PFSK-1 (cell line): ENCODE measurements at regions not wholly inside any gene's neighbourhood (a gene's known extent, or its start where the extent isn't known, plus 50 kb on each side); places are given as distances from the start of the nearest gene placed in this dataset.

ENCODE experiments used
- SIN3A ChIP-seq: IDR thresholded peaks from 2 replicates; pipeline ENCODE4 v1.6.1; 2012; ENCODE audit warnings: mild to moderate bottlenecking, low read length, moderate library complexity, borderline replicate concordance; ENCODE audit not compliant: insufficient read depth
- TAF1 ChIP-seq: IDR thresholded peaks from 2 replicates; pipeline ENCODE4 v1.6.1; 2012; ENCODE audit warnings: low read length, control low read depth, borderline replicate concordance; ENCODE audit not compliant: insufficient read depth
- TF ChIP-seq, protein P1 (sequence below), 2 experiments: IDR thresholded peaks; 2 replicates each; pipeline versions ENCODE4 v1.6.1 to v1.8.0; 2011 to 2012; ENCODE audit warnings: low read depth in 2 of 2, low read length in 2 of 2, control low read depth in 1 of 2, inconsistent platforms in 1 of 2, mild to moderate bottlenecking in 1 of 2, moderate library complexity in 1 of 2; ENCODE audit not compliant: insufficient read depth in 1 of 2

DNA sequence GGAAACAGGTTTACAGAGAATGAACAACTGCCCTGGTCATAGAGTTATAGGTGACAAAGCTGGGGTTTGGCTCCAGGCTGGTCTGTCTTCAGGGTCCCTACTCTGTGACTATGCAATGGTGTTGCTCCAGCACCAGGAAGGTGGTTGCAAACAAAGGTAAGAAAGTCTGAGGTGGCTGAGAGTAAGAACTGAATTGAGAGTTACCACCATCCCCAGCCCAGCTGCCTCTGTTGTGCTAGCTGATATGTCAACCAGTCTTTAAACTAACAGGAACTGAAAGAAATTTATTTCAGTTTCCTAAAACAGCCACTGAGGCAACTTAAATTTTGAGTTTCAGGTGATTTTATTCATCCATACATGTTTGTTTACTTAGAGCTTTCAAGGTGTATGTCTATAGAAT is 111.0 kb upstream of the LRIG3 start:
- TF ChIP-seq TAF1 (no peak), SIN3A (no peak)
- TF ChIP-seq, protein P1, sequence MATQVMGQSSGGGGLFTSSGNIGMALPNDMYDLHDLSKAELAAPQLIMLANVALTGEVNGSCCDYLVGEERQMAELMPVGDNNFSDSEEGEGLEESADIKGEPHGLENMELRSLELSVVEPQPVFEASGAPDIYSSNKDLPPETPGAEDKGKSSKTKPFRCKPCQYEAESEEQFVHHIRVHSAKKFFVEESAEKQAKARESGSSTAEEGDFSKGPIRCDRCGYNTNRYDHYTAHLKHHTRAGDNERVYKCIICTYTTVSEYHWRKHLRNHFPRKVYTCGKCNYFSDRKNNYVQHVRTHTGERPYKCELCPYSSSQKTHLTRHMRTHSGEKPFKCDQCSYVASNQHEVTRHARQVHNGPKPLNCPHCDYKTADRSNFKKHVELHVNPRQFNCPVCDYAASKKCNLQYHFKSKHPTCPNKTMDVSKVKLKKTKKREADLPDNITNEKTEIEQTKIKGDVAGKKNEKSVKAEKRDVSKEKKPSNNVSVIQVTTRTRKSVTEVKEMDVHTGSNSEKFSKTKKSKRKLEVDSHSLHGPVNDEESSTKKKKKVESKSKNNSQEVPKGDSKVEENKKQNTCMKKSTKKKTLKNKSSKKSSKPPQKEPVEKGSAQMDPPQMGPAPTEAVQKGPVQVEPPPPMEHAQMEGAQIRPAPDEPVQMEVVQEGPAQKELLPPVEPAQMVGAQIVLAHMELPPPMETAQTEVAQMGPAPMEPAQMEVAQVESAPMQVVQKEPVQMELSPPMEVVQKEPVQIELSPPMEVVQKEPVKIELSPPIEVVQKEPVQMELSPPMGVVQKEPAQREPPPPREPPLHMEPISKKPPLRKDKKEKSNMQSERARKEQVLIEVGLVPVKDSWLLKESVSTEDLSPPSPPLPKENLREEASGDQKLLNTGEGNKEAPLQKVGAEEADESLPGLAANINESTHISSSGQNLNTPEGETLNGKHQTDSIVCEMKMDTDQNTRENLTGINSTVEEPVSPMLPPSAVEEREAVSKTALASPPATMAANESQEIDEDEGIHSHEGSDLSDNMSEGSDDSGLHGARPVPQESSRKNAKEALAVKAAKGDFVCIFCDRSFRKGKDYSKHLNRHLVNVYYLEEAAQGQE (IDR thresholded peaks at IDR 0.05; ENCODE audit: insufficient read depth in 1 of 2, low read depth in 2 of 2, low read length in 2 of 2), result no peak
